OCI-LY1 (cell line): ENCODE measurements at regions not wholly inside any gene's neighbourhood (a gene's known extent, or its start where the extent isn't known, plus 50 kb on each side); places are given as distances from the start of the nearest gene placed in this dataset.

ENCODE experiments used
- EZH2 ChIP-seq: fragments of 200-600 bp; sonication (generic), shearing (Covaris generic); IDR thresholded peaks from 2 replicates; pipeline ENCODE4 v1.8.0; 2017; ENCODE audit warnings: borderline replicate concordance, mixed run types, mild to moderate bottlenecking, antibody characterized with exemption, low read length, moderate library complexity, mixed read lengths
- TF ChIP-seq, protein P1 (sequence below): fragments of 200-600 bp; sonication (generic), shearing (Covaris generic); IDR thresholded peaks from 2 replicates; pipeline ENCODE4 v1.5.1; 2017; ENCODE audit warnings: mild to moderate bottlenecking, antibody characterized with exemption, low read length, moderate library complexity, mixed read lengths

DNA sequence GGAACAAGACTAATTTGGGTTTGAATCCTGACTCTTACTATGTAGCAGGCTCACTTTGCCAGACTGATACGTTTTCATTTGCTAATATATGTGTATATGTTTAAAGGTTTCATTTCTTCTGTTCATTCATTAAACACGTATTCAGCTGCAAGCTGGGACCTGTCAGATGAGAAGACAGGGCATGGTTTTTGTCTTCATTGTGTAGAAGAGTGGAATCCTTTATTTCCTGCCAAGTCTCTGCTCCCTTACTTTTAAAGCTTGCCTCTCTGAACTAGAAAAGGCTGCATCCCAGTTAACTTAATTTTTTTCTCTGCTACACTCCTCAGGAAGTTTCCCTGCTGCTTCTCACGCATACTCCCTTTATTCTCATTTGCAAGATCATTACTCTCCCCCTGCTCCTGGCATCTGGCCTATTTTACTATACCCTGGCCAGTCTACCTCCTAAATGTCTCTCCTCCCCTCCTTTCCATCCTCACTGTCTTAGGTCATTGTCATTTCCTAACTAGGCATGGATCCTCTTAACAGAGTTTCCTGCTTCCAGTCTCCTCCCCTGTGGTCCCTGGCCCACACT, 141.0 kb upstream of the TMTC4 start:
- TF ChIP-seq, protein P1, sequence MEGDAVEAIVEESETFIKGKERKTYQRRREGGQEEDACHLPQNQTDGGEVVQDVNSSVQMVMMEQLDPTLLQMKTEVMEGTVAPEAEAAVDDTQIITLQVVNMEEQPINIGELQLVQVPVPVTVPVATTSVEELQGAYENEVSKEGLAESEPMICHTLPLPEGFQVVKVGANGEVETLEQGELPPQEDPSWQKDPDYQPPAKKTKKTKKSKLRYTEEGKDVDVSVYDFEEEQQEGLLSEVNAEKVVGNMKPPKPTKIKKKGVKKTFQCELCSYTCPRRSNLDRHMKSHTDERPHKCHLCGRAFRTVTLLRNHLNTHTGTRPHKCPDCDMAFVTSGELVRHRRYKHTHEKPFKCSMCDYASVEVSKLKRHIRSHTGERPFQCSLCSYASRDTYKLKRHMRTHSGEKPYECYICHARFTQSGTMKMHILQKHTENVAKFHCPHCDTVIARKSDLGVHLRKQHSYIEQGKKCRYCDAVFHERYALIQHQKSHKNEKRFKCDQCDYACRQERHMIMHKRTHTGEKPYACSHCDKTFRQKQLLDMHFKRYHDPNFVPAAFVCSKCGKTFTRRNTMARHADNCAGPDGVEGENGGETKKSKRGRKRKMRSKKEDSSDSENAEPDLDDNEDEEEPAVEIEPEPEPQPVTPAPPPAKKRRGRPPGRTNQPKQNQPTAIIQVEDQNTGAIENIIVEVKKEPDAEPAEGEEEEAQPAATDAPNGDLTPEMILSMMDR, result no peak
- TF ChIP-seq EZH2, result no peak
